Fibroblast of the aortic adventitia (primary cell): ENCODE measurements at regions not wholly inside any gene's neighbourhood (a gene's known extent, or its start where the extent isn't known, plus 50 kb on each side); places are given as distances from the start of the nearest gene placed in this dataset.

Experiments
- DNase-seq: peaks from one replicate; pipeline ENCODE4 v3.0.0-alpha.2; 2010; ENCODE audit warnings: low read depth
- H3K4me3 ChIP-seq: 2 replicates; pipeline ENCODE4 v1.5.1; 2011; ENCODE audit warnings: low read depth, mild to moderate bottlenecking, control low read depth, low read length, moderate library complexity
- CTCF ChIP-seq: IDR thresholded peaks from 2 replicates; pipeline ENCODE4 v1.5.1; 2011; ENCODE audit warnings: mild to moderate bottlenecking, low read length, control low read depth, inconsistent platforms; ENCODE audit not compliant: insufficient read depth

GRCh38 chr2:67802291-67802690, 260.5 kb downstream of the C1D start:
- TF ChIP-seq CTCF = no peak
- no peak for DNase-seq

DNA sequence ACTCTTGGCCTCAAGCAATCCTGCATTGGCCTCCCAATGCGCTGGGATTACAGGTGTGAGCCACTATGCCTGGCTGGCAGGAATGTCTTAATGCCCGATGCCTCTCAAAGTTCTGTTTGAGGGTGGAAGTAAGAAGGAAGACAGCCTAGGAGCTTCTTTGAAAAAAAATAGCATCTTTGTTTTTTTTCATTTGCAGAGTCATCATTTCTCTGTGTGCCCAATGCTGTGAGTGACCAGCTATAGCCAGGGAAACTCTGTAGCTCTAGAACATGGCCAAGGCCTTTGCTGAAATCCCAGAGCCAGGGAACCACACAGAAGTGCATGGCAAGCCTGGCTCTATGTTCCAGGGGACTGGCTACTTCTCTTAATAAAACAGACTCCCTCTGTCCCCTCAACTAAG, 260.0 kb downstream of the C1D start:
- TF ChIP-seq CTCF = no peak
- no peak for DNase-seq
- H3K4me3 ChIP-seq = no peak overlapping the region

More at GRCh38 chr2:67802291-67802690, 260.5 kb downstream of the C1D start:
- no peak overlapping the region for H3K4me3 ChIP-seq

DNA sequence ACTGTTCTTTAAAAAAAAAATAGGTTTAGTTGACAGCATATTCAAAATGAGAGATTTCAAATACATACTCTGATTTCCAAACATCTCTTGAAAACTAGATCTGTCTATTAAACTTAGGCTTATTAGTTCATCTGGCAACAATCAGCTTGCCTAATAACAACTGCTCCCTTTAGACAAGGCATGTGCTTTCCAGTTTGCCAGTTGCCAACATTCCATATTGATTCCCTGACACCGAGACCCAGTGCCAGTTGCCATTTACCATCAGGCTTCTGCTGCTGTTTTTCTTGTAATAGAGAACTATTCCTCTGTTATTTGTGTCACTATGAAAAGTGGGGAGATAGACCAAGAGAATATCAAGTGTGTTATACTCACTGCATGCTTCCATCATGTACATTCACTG, 256.0 kb downstream of the C1D start:
- no peak for TF ChIP-seq CTCF
- DNase-seq = no peak
- H3K4me3 ChIP-seq = no peak overlapping the region

DNA sequence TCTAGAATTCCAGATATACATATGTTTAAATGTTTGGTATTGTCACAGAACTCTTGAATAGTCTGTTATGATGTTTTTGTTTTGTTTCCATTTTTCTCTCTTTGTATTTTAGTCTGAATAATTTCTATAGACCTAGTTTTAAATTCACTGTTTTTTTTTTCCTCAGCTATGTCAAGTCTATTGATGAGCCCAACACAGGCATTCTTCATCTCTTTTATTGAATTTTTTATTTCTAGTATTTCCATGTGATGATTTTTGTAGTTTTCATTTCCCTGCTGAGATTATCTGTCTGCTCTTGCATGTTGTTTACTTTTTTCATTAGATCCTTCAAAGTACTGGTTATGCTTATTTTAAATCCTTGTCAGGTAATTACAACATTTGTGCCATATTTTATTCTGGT, 254.7 kb downstream of the C1D start:
- TF ChIP-seq CTCF = no peak
- no peak for DNase-seq
- H3K4me3 ChIP-seq = no peak overlapping the region

DNA sequence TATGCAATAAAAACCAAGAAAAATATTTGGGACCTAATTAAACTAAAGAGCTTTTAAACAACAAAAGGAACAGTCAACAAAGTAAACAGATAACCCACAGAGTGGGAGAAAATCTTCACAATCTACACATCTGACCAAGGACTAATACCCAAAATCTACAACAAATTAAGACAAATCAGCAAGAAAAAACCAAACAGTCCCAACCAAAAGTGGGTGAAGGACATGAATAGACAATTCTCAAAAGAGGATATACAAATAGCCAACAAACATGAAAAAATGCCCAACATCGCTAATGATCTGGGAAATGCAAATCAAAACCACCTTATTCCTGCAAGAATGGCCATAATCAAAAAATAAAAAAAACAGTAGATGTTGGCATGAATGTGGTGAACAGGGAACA, 250.1 kb downstream of the C1D start:
- H3K4me3 ChIP-seq = no peak overlapping the region
- no peak for DNase-seq
- no peak for TF ChIP-seq CTCF

DNA sequence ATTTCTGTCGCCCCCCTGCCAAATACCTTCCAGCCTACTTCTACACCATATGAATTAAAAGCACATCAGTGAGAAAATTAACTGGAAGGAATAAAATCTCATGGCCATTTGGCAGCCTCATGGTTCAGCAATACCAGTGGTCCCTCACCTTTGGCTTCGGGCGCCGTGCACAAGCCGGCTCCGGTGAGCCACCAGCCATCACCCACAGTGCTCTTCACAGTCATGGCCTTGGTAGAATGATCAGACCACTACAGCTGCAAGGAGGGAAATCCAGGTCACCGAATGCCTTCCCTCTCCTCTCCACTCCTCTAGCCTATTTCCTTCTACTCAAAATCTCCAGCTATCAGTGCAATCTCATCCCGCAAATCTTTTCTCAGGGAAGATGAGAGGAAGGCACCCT, 239.1 kb downstream of the C1D start:
- no peak for TF ChIP-seq CTCF
- no peak overlapping the region for H3K4me3 ChIP-seq
- no peak for DNase-seq

DNA sequence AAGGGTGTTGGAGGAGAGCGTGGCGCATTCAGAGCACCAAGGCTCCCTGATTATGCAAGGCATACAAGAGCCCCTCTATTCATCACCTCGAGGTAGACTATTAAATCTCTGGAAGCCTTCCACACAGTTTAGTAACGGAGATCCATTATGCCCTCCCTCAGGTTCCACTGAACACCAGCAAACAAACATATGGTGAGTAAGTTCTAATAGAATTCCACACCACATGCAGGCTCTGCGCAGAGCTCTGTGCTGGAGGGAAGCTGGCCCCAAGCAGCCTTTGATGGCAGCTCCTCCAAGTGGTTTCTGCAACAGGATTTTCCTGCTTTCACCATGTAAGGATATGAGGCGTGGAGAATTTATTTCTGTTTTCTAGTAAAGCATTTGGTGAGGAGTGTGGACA, 238.6 kb downstream of the C1D start:
- no peak for TF ChIP-seq CTCF
- no peak overlapping the region for H3K4me3 ChIP-seq
- DNase-seq = no peak
